NCI-H748 (cell line): ENCODE measurements at regions not wholly inside any gene's neighbourhood (a gene's known extent, or its start where the extent isn't known, plus 50 kb on each side); places are given as distances from the start of the nearest gene placed in this dataset.
"Not testable (repeated sequence)": the region's sequence is repeated elsewhere in the genome, so short reads cannot be mapped to it uniquely, and the experiment has no call there.

ENCODE experiments used
- DNase-seq: peaks from one replicate; lab custom pipeline; 2025; ENCODE audit not compliant: unreplicated experiment; lab: John Stamatoyannopoulos, UW

DNA sequence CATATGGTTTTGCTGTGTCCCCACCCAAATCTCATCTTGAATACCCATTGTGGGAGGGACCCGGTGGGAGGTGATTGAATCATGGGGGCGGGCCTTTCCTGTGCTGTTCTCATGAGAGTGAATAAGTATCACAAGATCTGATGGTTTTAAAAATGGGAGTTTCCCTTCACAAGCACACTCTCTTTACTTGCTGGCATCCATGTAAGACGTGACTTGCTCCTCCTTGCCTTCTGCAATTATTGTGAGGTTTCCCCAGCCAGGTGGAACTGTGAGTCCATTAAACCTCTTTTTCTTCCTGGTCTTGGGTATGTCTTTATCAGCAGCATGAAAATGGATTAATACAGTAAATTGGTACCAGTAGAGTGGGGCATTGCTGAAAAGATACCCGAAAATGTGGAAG, 627.8 kb downstream of the RFPL4B start:
- DNase-seq = not testable (repeated sequence)

DNA sequence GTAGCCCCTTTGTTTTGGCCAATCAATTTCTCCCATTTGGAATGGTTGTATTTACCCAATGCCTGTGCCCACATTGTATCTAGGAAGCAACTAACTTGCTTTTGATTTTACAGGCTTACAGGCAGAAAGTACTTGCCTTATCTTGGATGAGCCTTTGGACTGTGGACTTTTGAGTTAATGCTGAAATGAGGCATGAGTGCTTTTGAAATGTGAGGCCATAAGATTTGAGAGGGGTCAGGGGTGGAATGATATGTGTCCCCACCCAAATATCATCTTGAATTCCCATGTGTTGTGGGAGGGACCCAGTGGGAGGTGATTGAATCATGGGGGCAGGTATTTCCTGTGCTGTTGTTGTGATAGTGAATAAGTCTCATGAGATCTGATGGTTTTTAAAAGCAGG, 629.4 kb downstream of the RFPL4B start:
- DNase-seq = not testable (repeated sequence)

DNA sequence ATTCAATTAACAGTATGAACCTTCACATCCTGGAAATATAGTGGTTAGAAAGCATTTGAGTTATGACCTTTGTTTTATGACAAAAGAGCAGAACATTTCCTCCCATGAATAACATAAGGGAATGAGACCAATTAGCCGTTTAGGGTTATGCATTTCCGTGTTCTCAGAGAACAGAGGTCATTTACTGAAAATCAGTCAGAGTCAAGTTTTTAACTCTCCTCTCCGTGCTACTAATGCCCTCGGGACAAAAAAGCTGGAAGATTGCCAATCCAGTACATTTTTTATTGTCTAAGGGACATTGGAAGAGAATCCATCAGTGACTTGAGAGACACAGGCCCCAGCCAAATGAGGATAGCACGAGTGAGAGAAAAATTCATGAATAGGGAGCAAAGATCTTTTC, 632.7 kb downstream of the RFPL4B start:
- peak; percentile 85 for DNase-seq

DNA sequence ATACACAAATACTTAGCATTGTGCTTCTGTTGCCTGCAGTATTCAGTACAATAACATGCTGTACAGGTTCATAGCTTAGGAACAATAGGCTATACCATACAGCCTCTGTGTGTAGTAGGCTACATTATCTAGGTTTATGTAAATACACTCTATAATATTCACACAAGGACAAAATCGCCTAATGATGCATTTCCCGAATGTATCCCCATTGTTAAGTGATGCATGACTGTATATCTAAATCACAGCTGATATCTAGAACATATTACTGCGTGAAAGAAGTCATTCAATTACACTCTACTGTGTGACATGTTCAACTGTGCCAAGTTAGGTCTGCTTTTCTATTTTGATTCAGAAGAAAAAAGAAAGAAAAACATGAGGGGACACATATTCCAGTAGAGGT, 633.5 kb downstream of the RFPL4B start:
- DNase-seq = peak; percentile 57

DNA sequence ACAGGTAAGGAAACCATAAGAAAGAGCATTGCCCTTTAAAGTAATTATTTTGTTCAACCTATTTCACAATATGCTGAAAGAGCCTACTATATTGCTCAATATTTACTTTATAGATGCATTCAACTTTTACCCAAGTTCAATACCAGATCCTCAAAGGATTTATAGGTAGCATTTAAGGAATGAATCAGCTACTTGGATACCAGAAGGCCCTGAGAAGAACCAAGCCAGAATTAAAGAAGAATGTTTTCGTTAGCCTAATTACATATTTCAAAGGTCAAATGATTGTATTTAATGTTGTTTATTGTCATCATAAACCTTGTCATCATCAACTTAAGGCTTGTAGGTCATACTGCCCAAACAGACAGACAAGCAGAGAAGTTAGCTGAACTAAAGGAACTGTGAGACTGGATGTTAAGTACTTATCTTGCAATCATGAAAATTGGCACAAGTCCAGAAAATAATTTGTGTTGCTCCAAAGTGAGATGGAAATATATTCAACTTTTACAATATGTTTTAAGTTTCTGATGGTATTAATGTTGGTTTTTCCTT, 636.7 kb downstream of the RFPL4B start:
- DNase-seq = peak; percentile 25

DNA sequence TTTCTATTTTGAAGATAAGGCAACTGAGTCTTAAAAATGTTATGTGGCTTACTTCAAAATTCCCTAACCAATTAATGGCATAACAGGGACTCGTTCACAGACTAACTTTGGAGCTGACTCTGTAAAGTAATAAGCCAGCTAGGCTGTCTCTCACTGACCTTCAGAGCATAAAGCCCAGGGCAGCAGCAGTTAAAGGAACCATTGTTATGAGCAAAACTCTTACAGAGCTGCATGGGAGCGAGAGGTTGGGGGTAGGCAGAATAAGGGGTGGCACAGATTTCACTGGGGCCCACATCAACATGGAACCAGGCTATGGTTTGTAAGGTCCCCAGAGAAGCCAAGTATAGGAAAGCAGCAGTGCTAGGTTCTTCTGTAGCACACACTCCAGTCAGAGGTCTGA, 637.8 kb downstream of the RFPL4B start:
- DNase-seq = no peak

DNA sequence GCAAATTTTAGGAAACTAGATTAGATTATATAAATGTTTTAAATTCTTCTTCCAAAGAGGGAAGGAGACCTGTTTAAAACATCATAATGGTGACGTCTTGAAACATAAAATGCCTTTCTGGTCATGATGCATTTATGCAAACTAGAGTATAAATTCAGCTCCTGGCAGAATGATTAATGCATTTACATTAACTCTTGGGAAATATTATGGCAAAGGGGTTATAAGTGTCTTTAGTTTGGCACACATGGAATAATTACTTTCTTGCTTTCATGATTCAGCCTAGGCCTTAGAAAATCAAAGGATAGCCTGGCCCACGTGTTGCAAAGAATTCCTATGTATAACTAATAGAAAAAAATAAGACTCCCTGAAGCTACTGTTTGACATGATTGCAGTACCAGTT, 639.2 kb downstream of the RFPL4B start:
- DNase-seq = no peak

DNA sequence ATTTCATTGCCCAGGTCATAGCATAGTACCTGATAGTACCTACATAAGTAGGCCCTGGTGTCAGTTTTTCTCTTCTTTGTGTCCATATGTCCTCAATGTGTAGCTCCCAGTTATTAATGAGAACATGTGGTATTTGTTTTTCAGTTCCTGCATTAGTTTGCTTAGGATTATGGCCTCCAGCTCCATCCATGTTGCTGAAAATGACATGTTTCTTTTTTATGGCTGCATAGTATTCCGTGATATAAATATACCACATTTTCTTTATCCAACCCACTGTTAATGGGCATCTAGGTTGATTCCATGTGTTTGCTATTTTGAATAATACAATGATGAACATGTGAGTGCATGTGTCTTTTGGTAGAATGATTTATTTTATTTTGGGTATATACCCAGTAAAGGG, 641.6 kb downstream of the RFPL4B start:
- no peak for DNase-seq

DNA sequence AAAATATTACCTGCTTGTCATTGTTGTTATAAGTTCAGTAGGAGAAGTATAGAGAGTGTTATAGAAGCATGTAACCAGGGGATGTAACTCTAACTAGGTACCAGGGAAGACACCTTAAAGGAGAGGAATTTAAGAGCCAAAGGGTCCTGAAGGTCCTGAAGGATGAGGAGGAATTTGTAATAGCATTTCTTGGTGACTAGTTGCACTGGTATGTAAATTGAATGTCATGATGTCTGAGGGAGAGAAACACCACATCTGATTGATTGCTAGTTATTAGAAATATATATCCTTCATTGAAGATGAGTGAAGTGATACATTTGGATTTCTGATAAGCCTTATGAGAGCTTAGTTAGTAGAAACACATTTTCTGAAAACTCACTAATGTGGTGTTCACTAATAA, 643.8 kb downstream of the RFPL4B start:
- DNase-seq = no peak

DNA sequence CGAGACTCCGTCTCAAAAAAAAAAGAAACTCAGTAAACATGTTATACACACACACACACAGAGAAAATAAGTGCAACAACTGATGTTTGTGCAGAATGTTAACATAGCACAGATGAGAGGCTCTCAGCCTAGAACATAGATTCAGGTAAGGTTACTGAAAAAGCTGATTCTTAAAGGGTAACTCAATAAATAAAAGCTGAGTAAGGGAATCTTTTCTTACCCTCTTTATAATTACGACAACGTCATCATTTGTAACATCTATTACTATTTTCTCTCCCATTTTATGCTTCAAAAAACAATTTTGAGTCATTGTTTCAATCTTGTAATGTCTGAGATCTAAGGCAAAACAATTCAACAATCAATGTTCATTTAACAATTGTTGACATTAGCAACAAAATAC, 644.8 kb downstream of the RFPL4B start:
- DNase-seq = no peak

DNA sequence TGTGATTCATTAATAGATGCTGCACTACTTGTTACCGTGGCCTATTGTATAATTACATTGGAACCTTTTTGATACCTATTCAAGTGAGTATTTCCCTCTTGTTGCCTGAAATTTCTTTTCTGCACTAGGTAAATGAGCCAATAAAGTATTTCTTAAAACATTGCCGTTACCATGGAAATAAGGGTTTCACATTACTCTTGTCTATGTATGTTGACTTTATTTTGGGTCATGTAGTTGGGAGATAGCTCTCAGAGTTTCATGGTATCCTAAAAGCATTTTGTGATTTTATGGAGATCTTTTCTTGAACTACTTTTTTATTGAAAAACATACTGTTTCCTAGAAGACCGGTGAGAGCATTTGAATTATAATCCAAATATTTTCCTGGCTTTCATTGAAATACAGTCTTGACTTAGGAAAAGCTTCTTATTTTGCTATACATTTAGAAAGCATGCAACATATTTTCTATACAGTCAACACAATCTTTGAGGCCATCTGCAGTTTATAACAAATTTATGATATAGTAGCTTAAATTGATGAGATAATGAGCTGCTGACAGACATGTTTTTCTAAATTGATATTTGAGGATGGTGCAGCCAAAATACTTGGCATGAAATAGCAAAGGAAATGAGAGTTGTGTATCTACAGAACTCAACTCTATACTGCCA, 650.4 kb downstream of the RFPL4B start:
- peak; percentile 17 for DNase-seq

DNA sequence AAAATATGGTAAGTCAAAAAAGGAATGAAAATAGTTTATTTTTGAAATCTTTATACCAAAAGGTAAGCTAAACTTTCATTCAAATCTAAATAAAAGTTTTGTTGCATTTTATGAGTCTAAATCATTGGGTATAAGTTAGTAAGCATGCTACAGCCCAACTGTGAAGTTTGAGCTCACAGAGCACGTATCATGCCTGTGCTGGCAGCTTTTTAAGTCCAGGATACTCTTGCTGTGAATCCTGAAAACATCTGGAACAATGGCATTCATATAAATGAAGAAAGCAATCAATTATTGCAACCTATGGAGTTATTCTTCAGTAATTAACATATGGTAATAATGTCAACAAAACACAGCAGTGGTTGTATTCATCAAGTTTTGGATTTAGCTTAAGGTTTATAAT, 656.9 kb downstream of the RFPL4B start:
- no peak for DNase-seq

DNA sequence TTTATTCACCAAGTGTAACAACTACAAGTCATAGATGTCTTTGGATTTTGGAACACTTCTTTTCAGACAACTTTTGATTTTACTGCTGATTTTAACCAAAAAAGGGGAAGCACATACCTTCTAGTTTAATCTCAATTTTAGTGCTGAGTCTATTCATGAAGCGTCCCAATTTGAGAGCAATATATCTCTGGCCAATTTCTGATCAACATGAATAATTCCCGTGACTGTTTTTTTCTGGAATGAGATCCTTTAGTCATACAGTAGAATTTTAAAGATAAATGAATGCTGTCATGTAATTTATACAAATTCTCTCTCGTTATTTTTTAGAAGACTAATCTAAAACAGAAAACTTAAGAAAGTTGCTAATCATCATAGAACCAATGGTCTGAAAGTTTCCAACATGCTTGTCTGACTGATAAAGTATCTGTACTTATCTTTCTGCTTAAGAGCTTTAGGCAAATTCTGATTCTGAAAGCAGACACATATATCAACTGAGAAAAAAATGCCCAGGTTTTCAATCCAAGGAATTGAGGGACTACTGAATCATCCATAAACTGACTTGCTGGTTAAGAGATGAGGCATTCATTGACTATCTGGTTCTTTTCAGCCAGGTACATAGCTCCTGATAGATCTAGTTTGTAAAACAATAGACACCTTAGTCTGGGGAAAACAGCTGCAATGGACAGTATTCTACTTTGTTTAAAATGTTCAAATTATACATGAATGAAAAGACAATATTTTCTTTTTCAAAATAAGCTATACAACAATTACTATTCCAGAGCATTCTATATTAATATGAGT, 657.5 kb downstream of the RFPL4B start:
- DNase-seq = no peak

DNA sequence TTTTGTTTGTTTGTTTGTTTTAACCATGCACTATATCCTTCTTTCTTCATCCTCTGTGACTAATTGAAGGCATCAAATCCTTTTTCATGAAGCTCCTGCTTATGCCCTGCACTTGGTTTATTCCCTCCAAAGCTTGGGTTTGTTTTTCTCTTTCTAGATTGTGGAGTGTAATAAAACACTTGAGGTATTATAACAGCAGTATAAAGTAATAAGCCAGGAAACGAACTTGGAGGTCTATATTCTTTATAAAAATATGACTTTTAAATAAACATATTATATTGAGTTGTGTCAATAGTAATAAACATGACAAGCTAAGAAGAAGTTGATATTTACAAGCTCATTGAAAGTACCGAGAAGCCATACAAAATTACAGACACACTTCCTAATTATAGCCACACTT, 659.4 kb downstream of the RFPL4B start:
- no peak for DNase-seq

DNA sequence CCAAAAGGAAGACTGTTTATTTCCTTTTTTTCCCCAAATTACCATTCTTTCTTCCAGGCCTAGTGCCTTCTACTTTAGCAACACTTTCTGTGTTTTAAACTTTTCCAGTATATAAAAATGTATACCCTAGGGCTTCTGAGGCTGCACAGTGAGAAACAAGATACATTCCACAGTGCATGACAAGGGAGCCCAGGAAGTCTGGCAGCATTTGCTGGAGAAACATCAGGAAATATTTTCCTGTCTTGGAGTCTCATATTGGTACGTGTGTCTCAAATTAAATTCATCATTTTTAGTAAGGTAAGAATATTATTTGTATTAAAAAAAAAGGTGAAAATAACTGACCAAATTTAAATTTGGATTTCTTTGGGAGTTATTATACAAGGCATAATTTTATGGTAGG, 662.6 kb downstream of the RFPL4B start:
- no peak for DNase-seq

DNA sequence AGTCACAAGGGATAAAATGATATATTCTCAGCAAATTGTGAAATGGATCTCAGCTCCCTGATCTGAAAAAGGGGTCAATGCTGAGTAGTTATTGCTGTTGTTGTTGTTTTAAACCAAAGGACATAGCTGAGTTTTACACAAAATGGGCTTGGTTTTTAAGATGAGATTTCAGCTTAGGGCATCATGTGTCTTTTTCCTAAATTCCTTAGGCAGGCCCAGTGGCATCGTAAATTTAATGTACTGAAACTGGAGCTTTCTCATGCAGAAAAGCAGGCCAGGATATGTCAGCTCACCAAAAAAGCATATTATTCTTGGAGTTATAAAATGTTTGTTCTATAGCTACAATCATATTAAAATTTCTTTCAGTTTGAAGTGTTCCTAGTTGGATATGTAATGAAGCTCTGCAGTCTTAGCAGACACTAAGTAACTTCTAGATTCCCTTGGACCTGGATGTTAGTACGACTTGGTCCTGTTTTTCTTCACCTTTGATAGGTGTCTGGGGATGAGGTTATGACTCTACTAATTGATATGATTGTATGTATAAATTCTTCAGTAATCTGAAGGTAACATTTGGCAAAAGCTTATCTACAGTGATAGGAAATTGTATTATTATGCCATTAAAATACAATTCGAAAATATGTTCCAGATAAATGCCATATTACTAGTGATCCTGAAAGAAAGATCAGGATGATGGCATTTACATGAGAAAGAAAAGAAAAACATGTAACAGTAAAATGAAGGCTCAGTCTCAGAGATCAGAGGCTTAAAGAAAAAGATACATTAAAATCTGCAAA, 663.3 kb downstream of the RFPL4B start:
- DNase-seq = no peak

DNA sequence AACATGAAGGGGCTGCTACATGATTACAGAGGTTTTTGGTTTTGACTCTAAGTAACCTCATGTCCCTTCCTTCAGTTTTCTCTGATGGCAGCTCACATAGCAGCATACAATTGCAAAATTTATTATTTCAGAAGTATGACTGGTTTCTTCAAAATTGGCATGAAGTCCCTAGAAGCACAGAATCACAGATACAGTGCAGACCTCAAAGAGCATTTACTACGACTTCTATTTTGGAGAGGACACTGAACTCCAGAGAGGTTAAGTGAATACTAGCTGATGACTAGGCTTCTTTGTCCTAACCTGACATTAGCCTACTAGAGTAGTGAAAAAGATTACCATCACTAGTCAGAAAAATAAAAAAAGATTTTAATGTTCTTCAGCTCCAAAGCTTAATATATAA, 664.3 kb downstream of the RFPL4B start:
- DNase-seq = no peak

DNA sequence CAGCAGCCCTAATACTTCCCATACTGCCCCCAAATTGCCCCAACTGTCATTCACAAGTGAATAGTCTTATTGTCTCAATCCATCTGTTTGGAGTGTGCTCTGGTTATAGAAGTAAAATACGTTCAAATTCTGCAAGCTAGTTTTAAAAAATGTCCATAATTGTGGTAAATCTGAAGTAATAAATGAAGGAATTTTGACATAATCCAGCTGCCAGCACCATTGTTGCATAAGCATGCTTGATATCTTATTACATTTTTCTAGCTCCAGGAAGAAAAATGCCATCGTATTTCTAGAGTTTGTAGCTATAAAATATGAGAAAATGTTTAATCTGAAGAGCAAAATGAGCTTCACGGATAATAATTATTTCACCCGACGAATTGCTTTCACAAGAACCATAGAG, 664.7 kb downstream of the RFPL4B start:
- DNase-seq = no peak

DNA sequence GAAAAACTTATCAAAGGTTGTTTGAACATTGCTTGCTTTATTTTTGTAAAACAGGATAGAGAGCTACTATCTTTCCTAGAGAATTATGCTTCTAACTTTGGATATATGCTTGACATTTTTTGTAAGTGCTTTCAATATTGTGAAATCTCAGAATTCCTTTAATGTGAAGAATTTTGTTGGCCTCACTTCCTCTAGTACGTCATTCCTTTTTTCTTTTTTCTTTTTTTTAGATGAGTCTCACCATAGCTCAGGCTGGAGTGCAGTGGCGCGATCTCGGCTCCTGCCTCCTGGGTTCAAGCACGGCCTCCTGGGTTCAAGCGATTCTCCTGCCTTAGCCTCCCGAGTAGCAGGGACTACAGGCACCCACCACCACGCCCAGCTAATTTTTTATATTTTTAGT, 668.1 kb downstream of the RFPL4B start:
- DNase-seq = no peak

DNA sequence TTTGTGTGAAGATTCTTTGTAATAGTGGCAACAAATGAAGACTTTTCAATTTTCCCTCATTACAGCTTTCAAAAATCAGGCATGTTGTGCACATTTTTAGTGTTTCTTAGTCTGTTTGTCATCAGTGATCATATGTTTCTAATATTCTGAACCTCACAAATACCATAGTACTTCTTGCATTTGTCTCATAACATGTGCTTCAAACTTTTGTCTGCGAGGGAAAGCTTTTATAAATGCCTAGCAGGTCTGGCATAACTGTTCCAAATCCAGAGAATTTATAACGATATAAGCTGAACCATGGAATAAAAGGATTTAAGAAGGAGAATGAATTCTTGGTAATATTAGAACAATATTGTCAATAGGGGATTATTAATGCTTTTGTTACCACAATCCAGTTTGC, 670.2 kb downstream of the RFPL4B start:
- no peak for DNase-seq

DNA sequence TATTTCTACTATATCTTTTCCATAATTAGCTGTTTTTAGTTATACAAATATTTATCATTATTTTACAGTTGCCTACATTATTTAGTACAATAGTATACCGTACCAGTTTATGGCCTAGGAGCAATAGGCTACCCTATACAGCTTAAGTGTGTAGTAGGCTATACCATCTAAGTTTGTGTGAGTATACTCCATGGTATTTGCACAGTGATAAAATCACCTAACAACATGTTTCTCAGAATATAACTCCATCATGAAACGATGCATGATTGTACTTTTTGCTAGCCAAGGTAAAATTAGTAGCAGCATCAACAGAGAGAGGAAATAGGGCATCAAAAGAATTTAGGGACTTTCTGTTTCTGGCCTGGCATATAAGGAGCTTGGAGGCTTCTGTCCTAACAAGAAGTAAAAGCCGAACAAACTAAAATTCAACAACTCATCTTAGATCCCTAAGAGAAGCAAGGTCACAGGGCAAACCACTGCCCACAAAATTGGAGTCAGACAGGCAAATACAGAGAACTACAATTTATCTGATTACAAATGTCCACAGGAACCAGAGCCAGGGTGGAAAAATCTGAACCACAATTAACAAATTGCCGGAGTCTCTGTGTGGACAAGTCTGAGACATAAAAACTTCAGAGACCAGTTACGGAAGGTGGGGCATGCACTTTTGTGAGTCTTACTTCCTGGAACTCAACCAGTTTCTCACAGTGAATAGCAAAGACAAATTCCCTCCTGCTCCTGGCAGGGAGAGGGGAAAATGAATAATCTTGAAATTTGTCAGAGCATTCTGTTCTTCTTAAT, 671.4 kb downstream of the RFPL4B start:
- DNase-seq = no peak
